NOMO-1 treated with DMSO at 0.1 percent for 48 hours (cell line): ENCODE measurements at regions not wholly inside any gene's neighbourhood (a gene's known extent, or its start where the extent isn't known, plus 50 kb on each side); places are given as distances from the start of the nearest gene placed in this dataset.
"Not testable (repeated sequence)": the region's sequence is repeated elsewhere in the genome, so short reads cannot be mapped to it uniquely, and the experiment has no call there.

Experiments used
- DNase-seq: peaks from one replicate; lab custom pipeline; 2025; ENCODE audit not compliant: unreplicated experiment; lab: John Stamatoyannopoulos, UW

DNA sequence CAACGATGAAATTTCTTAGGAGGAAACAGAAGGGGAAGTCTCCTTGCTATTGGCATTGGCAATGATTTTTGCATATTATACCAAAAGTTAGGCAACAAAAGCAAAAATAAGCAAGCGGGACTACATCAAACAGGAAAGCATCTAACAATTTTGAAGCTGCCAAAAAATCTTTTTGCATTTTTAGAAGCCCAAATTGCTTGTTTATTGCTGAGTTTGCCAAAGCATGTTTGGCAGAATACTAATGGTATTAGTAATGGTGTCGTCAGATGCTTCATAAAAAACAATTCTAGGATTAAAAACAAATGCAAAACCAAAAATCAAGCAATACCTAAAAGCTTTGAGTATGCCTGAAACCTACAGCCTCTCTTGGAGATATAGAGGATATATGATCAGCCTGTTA lies 80.0 kb downstream of the GALR1 start:
- DNase-seq, result no peak

DNA sequence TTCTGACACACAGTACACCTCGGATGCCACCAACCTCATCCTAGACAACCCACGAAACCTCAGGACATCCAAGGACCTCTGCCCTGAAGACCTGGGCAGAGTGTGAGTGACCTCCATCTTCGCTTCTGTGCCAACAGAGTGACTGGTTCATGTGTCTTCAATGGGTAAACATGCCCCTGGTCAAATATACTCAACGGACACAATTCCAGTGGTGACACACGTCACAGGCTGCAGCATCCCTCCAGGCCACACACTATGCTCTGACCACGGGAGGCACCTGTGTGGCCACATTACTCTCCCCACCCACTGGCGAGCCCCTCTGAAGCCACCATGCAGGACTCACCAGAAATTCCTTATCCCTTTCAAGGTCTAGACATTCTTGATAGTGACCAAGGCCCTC lies 85.2 kb downstream of the GALR1 start:
- DNase-seq, result no peak

DNA sequence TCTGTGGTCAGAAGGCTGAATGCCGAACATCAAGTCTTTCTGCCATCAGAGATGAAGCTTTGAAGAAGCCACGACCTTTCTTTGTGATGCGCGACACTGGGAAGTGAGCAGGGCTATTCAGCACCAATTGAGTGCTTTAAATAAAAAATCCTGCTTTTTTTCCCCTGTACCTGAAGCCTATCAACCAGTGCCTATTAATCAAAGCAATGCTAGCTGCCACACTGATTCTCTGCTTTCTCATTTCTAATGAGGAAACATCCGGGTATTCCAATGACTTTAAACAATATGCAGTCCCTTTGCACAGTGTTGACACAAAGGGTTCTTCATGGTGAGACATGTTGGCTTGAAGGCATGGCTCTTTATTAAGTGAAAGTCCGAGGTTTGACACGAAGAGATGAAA lies 88.0 kb downstream of the GALR1 start:
- no peak for DNase-seq

DNA sequence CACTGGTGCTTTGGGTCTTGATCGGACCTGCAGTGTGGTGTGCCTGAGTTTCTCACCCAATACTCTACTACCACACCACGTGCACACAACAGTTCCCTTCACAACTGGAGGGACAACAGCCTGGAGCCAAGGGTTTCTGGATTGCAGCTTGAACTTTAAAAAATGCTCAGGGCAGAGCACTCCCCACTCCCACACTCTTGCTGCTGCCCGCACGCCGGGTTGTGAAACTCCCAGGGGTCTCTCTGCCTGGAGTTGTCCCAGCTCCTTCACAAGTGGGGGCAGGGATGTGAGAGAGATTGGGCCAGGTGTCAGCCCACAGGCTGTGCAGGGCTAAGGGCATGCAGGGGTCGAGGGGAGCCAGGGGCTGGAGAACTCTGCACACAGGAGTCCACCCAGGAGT lies 89.4 kb downstream of the GALR1 start:
- no peak for DNase-seq

DNA sequence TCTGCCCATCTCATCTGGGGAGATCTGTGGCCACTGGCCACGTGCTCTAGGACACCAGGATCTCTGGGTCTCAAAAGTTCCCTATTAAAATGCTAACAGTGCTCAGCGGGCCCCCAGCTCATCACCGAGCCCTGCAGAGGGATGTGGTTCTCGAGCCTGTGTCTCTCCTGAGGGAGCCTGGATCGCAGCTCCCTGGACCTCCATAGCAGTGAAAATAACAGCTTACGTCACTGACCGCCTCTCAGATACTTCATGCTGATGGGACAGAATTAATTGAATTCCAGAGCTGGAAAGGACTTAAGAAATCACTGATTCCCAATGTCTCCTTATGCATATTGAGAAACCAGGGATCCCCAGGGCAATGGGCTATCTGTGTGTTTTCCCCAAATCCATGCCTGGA lies 90.0 kb downstream of the GALR1 start:
- DNase-seq, result no peak

DNA sequence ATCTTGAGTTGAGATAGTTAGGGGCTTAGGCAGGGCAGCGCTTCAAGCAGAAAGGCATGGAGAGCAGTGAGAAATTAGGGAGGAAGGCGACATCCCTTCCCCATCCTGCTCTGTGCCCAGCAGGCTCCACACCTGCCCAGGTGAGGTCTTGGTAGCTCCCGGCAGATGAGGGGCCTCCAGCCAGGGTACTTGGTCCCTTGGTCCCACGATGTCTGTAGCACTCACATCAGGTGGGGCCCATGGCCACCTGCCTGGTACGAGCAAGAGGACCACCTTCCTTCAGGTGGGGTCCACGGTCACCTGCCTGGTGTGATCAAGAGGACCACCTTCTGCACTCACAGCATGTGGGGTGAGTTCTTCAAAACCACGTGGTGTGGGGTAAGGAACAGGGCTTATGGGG lies 91.2 kb downstream of the GALR1 start:
- DNase-seq, result no peak

DNA sequence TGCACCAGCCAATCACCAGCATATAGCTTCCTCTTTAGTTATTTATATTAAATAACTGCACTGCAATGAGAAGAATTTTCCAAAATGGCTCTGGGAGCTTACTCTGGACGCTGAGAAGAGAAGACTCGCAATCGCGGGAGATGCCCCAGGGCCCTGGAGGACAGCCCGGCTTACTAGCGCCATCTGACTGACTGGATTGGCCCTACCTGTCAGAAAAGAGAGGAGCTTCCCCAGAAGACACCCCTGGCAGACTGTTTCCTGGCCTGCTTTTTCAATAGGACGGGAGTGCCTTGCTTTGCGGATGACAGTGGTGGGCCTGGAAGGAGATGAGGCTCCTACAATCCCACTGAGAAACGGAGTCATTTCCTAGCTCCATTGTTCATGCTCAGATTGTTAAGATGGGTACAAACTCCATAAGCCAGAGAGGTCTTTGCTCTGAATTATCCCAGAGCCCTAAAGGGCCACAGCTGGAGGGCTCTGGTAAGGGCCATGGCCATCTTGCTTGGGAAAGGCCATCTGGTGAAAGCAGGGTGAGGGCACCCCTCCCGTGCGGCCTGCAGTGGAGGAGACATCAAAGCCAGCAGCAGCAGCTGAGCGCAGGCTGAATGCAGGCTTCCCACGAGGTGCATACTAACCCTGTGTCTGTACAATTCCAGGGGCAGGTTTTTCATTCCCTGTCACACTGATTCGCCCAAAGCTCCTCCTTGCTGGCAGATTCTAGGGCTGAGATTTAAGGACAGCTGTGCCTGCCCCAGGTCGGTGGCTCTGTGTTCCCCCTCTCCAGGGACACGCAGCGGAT lies 92.1 kb downstream of the GALR1 start:
- DNase-seq, result no peak

DNA sequence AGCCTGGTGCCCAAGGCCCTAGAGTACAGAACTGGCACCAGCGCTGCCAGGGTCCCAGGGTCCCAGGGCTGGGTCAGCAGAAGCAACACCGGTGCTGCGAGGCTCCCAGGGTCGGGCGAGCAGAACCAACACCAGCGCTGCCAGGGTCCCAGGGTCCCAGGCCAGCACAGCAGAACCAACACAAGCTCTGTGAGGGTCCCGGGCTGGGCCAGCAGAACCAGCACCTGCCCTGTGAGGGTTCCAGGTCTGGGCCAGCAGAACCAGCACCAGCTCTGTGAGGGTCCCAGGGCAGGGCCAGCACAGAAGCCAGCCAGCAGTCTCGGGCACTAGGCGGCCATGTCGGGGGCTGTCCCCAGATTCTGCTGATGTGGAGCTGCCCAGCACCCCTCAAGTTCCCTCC lies 93.1 kb downstream of the GALR1 start:
- DNase-seq, result no peak

DNA sequence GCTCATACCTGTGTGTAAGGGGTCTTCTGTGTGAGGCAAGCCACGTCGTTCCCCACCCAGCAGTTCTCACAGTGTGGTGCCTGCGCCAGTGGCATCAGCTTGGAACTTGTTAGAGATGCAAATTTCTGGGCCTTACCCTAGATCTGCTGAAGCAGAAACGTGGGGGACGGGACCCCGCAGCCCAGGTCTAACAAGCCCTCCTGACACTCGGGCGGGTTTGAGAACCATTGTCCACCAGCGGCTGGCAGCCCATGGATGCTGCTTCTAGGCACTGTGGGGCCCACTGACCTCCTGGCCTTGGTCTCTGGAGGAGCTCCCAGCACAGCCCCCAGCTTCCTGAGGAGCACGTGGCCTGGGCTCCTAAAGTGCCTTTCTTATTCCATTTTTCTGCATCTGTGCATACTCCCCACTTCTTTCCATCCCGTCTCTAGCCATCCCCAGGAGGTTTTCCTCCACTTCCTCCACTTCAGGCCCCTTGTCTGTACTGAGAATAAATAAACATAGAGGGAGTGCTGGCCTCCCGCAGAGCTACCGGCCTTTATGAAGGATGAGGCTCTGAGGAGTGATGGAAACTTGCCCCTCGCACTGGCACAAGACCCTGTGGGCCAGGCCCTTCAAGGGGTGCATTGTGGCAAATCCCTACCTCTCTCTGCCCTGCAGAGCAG lies 94.3 kb downstream of the GALR1 start:
- no peak for DNase-seq

DNA sequence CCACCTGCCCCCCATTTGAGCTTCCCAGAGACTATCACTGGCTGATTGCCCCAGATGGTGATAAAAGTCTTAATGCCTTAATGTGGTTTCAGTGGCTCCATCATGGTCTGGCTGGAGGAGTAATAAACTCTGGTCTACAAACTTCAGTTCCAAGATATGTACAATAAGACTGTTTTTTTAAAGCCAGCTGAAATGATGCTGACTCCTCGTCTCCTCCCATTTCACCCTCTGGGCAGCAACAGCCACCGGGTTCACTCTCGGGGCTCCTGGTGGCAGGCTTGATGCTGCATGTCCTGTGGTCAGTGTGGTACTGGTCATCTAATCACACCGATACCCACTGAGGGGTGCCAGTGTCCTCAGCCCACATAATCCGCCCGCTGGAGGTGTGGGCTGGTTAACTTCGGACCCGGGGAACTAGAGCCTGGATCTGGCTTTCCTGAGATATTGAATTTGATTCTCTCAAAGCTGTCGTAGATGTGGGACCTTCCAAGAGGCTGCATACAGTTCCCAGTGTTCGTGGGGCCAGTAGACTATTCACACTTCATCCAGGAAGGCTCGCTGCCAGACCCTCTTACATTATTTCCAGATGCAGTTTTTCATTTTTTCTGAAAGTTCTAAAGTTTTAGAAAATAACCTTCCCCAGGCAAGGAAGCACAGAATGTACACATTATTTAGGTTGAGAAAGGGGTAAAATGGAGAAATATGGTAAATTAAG lies 95.3 kb downstream of the GALR1 start:
- no peak for DNase-seq

DNA sequence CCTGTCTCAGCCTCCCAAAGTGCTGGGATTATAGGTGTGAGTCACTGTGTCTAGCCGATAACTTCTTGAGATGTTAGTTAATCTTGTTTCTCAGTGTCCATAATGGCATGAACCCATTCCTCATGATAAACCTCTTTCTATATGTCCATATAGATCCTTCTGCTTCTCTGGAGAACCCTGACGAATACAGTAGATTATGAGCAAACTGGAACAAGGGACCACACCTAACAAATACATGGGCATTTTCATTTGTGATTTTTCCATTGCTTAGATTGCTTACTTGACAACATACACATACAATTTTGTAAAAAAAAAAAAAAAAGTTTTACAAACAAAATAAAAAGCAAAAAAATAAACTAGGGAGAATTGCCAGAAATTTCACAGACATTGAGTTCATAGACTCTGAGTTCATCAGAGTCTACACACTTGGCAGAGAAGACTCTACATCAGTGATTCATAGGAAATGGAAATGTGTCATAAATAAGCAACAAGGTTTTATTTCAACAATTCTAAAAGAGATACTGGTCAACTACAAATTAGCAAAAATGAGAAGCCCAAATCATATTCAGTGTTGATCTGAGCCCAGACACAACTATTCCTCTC lies 96.7 kb downstream of the GALR1 start:
- no peak for DNase-seq

DNA sequence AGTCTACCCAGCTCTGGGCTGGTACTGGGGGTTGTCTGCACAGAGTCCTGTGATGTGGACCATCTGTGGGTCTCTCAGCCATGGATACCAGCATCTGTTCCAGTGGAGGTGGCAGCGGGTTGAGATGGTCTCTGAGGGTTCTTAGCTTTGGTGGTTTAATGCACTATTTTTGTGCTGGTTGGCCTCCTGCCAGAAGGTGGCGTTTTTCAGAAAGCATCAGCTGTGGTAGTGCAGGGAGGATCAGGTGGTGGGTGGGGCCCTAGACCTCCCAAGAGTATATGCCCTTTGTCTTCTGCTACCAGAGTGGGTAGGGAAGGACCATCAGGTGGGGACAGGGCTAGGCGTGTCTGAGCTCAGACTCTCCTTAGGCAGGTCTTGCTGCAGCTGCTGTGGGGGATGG lies 103.7 kb downstream of the GALR1 start:
- DNase-seq, result not testable (repeated sequence)

DNA sequence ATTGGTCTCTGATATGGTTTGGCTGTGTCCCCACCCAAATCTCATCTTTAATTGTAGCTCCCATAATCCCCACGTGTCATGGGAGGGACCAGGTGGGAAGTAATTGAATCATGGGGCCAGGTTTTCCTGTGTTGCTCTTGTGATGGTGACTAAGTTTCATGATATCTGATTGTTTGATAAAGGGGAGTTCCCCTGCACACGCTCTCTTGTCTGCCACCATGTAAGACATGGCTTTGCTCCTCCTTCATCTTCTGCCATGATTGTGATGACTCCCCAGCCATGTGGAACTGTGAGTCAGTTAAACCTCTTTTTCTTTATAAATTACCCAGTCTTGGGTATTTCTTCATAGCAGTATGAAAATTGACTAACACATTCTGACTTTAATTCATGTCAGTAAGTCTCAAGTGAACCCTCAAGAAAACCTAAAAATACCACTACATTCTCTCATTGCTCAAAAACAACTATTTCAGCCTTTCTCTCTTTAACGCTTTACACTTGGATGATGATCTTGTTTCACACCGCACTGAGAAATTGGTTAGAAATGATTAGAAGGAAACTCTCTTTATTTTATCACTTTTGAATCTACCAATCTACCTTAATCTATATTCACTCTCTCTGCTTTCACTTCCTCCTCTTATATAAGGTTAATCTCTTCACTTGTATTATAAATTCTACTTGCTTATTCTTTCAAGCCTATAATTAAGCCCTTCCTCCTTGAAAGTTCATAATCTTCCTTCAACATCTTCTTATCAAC lies 110.1 kb downstream of the GALR1 start:
- DNase-seq, result peak; percentile 48

DNA sequence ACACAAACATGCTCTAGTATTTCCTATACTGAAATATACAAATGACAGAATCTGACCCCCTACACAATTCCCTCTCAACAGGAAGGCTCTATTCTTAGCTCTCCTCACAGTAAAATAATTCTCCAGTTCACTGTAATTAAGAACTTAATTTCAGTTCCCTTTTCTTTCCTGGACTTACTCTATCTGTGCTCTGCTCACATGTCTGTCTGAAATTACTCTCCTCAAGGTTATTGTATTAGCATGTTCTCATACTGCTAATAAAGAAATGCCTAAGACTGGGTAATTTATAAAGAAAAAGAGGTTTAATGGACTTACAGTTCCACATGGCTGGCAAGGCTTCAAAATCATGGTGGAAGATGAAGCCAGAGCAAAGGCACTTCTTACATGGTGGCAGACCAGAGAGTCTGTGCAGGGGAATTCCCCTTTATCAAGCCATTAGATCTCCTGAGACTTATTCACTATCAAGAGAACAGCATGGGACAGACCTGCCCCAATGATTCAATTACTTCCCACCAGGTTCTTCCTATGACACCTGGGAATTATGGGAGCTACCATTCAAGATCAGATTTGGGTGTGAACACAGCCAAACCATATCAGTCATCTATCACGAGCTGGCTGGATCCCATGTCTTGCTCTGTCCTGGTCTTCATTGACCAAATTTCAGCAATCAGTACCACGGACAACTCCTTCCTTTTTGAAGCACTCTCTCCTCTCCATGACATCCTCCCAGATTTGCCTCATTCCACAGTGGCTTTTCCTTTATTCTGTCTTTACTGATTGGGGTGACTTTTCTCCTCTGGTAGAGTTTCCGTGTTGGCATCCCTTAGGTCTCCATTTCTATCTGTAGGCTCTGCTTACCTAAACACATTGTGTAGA lies 110.9 kb downstream of the GALR1 start:
- peak; percentile 93 for DNase-seq

DNA sequence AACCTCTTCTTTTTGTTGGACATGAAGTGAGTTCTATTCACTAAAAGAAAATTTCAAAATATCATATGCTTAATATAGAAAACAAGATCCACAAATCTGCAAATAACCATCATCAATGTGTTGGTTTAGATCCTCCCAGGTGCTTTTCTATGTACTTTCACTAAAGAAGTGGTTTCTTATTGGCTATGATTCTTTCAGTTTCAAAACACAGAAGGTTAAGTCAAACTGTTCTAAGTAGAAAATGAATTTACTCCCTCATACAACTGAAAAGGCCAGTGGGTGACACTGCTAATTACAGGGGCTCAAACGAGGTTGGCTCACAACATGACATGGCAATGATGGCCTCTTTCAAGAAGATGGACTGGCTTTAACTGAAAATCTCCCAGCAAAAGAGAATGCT lies 111.7 kb downstream of the GALR1 start:
- DNase-seq, result no peak

DNA sequence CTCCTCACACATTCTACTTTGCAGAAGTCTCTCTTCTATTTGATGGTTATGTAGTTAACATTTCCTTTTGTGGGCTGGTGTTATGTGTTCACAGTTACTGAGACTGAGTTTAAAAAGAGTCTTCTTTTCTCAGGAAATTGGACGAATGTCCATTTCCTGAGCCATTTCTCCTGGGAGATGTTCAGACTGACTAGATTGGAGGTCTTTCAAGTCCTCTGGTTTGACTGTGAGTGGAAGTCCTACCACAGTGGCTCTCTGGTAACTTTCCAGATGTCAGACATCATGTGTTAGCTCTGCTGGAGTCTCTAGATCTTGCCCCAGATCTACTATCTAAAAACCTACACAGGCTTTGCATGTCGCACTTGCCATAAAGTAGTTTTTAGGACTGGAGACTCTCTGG lies 116.0 kb downstream of the GALR1 start:
- no peak for DNase-seq

DNA sequence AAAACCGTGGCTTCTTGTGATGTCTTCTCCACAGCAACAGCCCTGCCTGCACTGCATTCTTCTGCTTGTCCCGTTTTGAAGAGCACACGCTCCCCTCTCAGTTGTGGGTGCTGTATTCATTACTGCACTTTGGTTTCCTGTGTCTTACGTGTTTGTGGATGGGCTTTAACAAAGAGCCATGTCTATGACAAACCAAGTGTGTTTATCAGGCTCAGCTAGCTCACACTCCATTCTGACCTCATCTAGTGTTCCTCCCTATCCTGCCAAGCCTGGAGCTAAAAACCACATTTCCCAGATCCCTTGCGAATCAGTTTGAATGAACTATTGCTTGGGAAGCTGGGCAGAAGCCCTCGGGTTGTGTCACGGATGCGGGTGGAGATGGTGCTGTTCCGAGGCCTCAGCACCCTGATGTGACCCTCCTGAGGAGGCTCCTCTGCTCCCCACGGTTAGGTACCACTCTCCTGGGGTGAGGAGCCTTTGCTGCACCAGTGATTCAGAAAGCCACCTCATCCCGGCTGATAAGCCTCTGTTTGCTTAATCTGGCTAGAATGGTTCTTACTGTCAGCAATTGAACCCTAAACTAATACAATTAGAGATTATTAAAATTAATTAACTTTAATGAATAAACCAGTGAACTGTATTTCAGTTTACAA lies 116.5 kb downstream of the GALR1 start:
- DNase-seq, result no peak

DNA sequence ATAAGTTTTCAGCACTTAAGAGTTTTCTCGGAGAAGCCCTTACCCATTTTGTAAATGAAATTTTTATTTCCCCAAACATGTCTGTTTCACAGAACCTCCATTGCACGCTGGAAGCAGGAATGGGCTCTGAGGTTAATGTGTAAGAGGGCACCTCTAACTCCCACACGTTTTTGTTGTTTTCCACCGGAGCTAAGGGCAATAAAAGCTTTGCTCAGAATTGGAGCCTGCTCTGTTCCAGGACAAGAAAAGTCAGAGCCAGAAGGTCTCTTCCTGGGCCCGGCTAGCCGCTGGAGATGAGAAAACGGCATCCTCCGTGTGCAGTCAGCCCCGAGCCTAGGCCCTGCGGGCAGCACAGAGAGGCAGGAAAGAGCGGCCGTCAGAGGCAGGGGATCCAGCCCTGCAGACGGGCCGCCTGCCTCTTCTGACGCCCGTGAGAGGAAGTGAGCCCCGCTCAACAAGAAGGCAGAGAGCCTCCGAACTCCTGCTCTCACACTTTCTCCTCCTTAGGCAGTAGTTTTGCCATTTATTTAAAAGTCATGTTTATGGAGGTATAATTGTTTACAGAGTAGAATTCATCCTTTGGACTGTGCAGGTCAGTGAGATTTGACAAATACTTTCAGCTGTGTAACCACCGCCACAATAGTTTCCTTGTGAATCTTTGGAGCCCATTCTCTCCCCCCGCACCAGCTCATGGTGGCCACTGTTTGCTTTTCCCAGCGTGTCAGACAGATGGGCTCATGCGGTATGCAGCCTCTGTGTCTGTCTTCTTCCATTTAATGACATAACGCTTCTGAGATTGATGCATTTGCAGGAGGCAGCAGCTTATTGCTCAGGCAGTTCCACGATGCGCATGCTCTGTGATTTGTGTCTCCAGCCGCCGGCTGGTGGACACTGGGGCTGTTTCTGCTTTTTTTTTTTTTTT lies 117.3 kb downstream of the GALR1 start:
- DNase-seq, result no peak

DNA sequence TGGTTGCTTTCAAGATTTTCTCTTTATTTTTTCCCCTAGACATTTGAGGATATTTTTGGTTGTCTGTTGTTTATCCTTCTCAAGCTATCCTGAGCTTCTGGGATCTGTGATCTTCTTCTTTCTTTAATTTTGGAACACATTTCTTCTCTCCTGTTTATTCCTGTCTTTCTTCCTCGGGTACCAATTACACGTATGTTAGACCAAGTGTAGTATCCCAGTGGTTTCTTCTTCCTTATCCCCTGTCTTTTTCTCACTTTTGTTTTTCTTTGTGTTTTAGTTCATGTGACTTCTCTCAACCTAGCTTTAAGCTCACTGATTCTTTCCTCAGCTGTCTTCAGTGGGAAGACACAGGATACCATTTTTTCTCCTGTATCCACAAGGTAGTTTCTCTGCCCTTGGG lies 120.0 kb downstream of the GALR1 start:
- DNase-seq, result no peak
